ENCODE measurements at regions not wholly inside any gene's neighbourhood (a gene's known extent, or its start where the extent isn't known, plus 50 kb on each side); places are given as distances from the start of the nearest gene placed in this dataset.

DNA sequence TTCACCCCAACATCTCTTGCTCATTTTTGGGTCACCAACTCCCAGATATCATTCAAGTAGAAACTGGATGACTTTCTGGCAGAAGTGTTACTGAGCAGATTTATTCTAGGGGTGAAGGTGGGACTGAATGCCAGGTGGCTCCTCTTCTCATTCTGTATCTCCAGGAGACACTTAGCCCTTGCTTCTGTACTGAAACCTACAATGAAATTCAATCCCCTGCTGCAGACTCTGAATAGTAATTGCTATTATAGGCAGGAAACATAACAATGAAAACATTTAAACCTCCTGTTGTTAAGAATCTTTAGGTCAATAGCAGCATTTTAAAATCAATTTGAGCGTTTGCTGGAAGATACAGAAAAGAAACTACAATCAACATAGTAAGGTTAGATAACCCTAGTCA is 879.4 kb upstream of the TENM4 start:
- H3K36me3 ChIP-seq (ENCODE audit: control insufficient read depth, insufficient read depth, low read length), result no peaks in the 10 kb centered on the region
- no peak for TF ChIP-seq CTCF (IDR thresholded peaks at IDR 0.05; ENCODE audit: insufficient read depth, low read length, poor library complexity, severe bottlenecking)
- DNase-seq (ENCODE audit: low read depth), result no peak
- H3K4me3 ChIP-seq (ENCODE audit: low read depth, low read length), result no peak overlapping the region
- no peaks in the 10 kb centered on the region for H3K27me3 ChIP-seq (ENCODE audit: control insufficient read depth, insufficient read depth, low read length)

DNA sequence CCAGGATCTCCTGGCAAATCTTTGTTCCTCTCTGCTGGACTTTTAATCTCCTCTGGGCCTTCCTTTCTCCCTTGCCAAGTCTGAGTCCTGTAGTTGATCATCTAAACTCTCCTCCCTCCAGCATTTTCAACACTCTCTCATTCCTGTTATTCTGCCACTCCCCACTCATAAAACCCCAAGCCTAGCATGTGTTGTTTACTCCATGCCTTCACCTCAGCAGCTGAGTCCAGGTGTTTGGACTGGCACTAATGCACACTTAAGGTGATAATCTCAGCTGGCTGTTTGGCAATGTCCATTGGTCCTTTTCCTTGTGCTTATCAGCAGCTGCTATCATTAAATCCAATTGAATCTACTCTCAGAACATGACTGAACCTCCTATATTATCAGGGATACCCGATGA is 876.8 kb upstream of the TENM4 start:
- Histone ChIP-seq H3K36me3 (ENCODE audit: control insufficient read depth, insufficient read depth, low read length) (no peaks in the 10 kb centered on the region), H3K27me3 (ENCODE audit: control insufficient read depth, insufficient read depth, low read length) (no peaks in the 10 kb centered on the region), H3K4me3 (ENCODE audit: low read depth, low read length) (no peak overlapping the region)
- no peak for DNase-seq (ENCODE audit: low read depth)
- no peak for TF ChIP-seq CTCF (IDR thresholded peaks at IDR 0.05; ENCODE audit: insufficient read depth, low read length, poor library complexity, severe bottlenecking)

GRCh38 chr11:80315200-80315599 is 874.4 kb upstream of the TENM4 start:
- no peak for TF ChIP-seq CTCF (IDR thresholded peaks at IDR 0.05; ENCODE audit: insufficient read depth, low read length, poor library complexity, severe bottlenecking)
- no peak for DNase-seq (ENCODE audit: low read depth)
- Histone ChIP-seq H3K36me3 (ENCODE audit: control insufficient read depth, insufficient read depth, low read length) (no peaks in the 10 kb centered on the region), H3K27me3 (ENCODE audit: control insufficient read depth, insufficient read depth, low read length) (no peaks in the 10 kb centered on the region), H3K4me3 (ENCODE audit: low read depth, low read length) (no peak overlapping the region)

DNA sequence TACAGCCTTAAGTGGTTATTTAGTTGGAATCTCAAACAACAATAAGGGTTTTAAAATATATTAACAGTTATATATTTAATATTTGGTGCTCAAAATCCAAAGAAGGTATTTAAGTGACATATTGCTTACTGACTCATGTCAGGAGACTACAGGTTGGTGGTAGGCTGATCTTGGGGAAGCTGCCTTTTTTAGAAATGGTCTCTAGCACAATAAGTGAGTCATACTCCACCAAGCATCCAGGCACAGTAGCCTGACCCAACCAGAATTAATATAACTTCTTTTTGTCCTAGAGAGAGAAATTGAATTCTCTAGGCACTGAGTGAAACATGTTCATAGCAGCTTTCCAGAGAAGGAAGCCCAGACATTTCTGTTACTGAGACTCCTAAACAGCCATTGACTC is 868.5 kb upstream of the TENM4 start:
- Histone ChIP-seq H3K27me3 (ENCODE audit: control insufficient read depth, insufficient read depth, low read length) (no peaks in the 10 kb centered on the region), H3K36me3 (ENCODE audit: control insufficient read depth, insufficient read depth, low read length) (no peaks in the 10 kb centered on the region), H3K4me3 (ENCODE audit: low read depth, low read length) (no peak overlapping the region)
- no peak for TF ChIP-seq CTCF (IDR thresholded peaks at IDR 0.05; ENCODE audit: insufficient read depth, low read length, poor library complexity, severe bottlenecking)
- no peak for DNase-seq (ENCODE audit: low read depth)

DNA sequence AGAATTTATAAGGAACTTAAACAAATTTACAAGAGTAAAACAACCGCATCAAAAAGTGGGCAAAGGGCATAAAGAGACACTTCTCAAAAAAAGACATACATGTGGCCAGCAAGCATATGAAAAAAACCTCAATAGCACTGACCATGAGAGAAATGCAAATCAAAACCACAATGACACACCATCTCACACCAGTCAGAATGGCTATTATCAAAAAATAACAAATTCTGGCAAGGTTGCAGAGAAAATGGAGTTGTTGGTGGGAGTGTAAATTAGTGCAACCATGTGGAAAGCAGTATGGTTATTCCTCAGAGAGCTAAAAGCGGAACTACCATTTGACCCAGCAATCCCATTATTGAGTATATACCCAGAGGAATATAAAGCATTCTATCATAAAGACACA is 866.8 kb upstream of the TENM4 start:
- no peaks in the 10 kb centered on the region for H3K27me3 ChIP-seq (ENCODE audit: control insufficient read depth, insufficient read depth, low read length)
- H3K36me3 ChIP-seq (ENCODE audit: control insufficient read depth, insufficient read depth, low read length), result no peaks in the 10 kb centered on the region
- no peak for TF ChIP-seq CTCF (IDR thresholded peaks at IDR 0.05; ENCODE audit: insufficient read depth, low read length, poor library complexity, severe bottlenecking)
- H3K4me3 ChIP-seq (ENCODE audit: low read depth, low read length), result no peak overlapping the region
- DNase-seq (ENCODE audit: low read depth), result no peak

DNA sequence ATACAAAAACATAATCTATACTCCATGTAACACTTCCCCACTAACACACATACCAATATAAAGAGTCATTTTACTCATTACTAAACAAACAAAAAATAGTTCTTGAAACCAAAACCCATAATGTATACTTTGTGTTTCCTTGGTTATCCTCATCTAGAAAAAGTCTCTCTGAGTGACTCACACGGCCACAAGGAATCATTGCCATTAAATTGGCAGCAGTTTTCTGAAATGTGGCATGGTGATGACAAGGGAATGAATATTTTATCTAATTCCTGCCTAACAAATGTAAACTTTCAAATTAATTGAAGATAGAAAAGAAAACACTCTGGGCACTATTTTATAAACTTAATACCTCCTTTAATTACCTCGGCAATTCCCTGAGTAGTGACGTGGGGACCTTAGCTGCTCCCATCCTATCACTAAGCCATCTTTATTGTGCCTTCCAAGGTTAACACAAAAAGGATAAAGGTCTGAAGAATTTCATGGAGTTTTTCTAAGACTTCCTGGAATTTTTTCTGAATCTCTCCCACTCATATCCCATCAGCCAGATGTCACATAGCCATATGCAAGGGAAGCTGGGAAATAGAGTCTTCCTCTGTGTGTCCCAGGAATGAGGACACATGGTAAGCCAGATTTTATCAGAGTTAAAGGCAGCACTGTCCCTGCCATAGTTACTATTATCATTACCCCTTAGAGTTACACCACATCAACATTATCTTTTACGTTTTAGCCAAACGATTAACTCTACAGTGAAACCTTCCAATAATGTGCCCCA is 857.2 kb upstream of the TENM4 start:
- H3K4me3 ChIP-seq (ENCODE audit: low read depth, low read length), result no peak overlapping the region
- DNase-seq (ENCODE audit: low read depth), result peak; percentile 70
- H3K27me3 ChIP-seq (ENCODE audit: control insufficient read depth, insufficient read depth, low read length), result no peaks in the 10 kb centered on the region
- TF ChIP-seq CTCF (IDR thresholded peaks at IDR 0.05; ENCODE audit: insufficient read depth, low read length, poor library complexity, severe bottlenecking), result no peak
- H3K36me3 ChIP-seq (ENCODE audit: control insufficient read depth, insufficient read depth, low read length), result no peaks in the 10 kb centered on the region
